H1 (cell line): ENCODE measurements at regions not wholly inside any gene's neighbourhood (a gene's known extent, or its start where the extent isn't known, plus 50 kb on each side); places are given as distances from the start of the nearest gene placed in this dataset.

Experiments
- CTCF ChIA-PET: fragments of 300-600 bp; sonication (Branson Sonifier 250); formaldehyde crosslinking; loops from one replicate; lab custom pipeline; 2021; ENCODE audit not compliant: partially characterized antibody; lab: Charles Lee
- POLR2A ChIA-PET: fragments of 300-600 bp; sonication (Branson Sonifier 250); formaldehyde crosslinking; loops from one replicate; lab custom pipeline; 2021; ENCODE audit warnings: inconsistent platforms; ENCODE audit not compliant: partially characterized antibody; lab: Charles Lee
- DNase-seq, 2 experiments: peaks; one replicate each; pipeline versions ENCODE4 v3.0.0 to v3.0.0-alpha.2; 2010 to 2022; ENCODE audit warnings: low spot score in 2 of 2, low read depth in 1 of 2, mixed read lengths in 1 of 2
- FAIRE-seq: peaks from 2 replicates; lab custom pipeline; 2011; peaks lifted over from hg19 to GRCh38; lab: Jason Lieb, UNC
- H2AFZ ChIP-seq: 2 replicates; pipeline ENCODE4 v1.8.1; 2012; ENCODE audit warnings: low read length, inconsistent platforms
- H2AK5ac ChIP-seq: 2 replicates; pipeline ENCODE4 v1.6.1; 2013; ENCODE audit warnings: low read depth, low read length
- H2BK120ac ChIP-seq: replicated peaks from 2 replicates; pipeline ENCODE3; 2013; ENCODE audit warnings: low read depth, low read length, inconsistent platforms
- H2BK12ac ChIP-seq: 2 replicates; pipeline ENCODE4 v1.6.1; 2013; ENCODE audit warnings: low read depth, low read length
- H2BK15ac ChIP-seq: 2 replicates; pipeline ENCODE4 v1.6.1; 2013; ENCODE audit warnings: low read length
- H2BK20ac ChIP-seq: 2 replicates; pipeline ENCODE4 v1.6.1; 2013; ENCODE audit warnings: low read length
- H2BK5ac ChIP-seq: 2 replicates; pipeline ENCODE4 v1.6.1; 2013; ENCODE audit warnings: low read depth, low read length
- H3K14ac ChIP-seq: 2 replicates; pipeline ENCODE4 v1.6.1; 2013; ENCODE audit warnings: inconsistent platforms; ENCODE audit not compliant: insufficient read length
- H3K18ac ChIP-seq: 2 replicates; pipeline ENCODE4 v1.6.1; 2013; ENCODE audit warnings: low read length; ENCODE audit errors: extremely low read depth
- H3K23ac ChIP-seq: 2 replicates; pipeline ENCODE4 v1.6.1; 2013; ENCODE audit warnings: inconsistent platforms; ENCODE audit not compliant: insufficient read length
- H3K23me2 ChIP-seq: 2 replicates; pipeline ENCODE4 v1.6.1; 2013; ENCODE audit warnings: low read depth, low read length
- H3K27ac ChIP-seq: 2 replicates; pipeline ENCODE4 v1.6.1; 2011; ENCODE audit warnings: low read depth, low read length, inconsistent platforms
- H3K27me3 ChIP-seq, 4 experiments: replicated peaks in 1 of 4; 1 replicate in 1 of 4; 2 replicates in 3 of 4; pipeline versions ENCODE4 v1.6.1 to v1.8.1; 2011 to 2013; ENCODE audit warnings: low read length in 3 of 4, mild to moderate bottlenecking in 3 of 4, inconsistent platforms in 2 of 4, mixed read lengths in 2 of 4, moderate library complexity in 1 of 4; ENCODE audit not compliant: control insufficient read depth in 3 of 4, insufficient read depth in 3 of 4; ENCODE audit errors: extremely low read depth in 1 of 4
- H3K36me3 ChIP-seq, 4 experiments: 2 replicates each; pipeline versions ENCODE4 v1.6.1 to v1.8.1; 2011 to 2013; ENCODE audit warnings: mild to moderate bottlenecking in 4 of 4, low read length in 3 of 4, moderate library complexity in 2 of 4, control low read depth in 1 of 4, inconsistent platforms in 1 of 4; ENCODE audit not compliant: insufficient read depth in 4 of 4, control insufficient read depth in 2 of 4
- H3K4ac ChIP-seq: replicated peaks from 2 replicates; pipeline ENCODE3; 2013; ENCODE audit warnings: low read length, low read depth, mixed read lengths, inconsistent platforms; ENCODE audit not compliant: insufficient read length
- H3K4me1 ChIP-seq, 4 experiments: replicated peaks in 1 of 4; 1 replicate in 1 of 4; 2 replicates in 3 of 4; pipeline versions ENCODE4 v1.6.1 to v1.8.1; 2011 to 2013; ENCODE audit warnings: low read length in 3 of 4, inconsistent platforms in 2 of 4, mixed read lengths in 1 of 4; ENCODE audit not compliant: insufficient read depth in 4 of 4, control insufficient read depth in 3 of 4
- H3K4me2 ChIP-seq, 2 experiments: 2 replicates each; pipeline versions ENCODE4 v1.6.1 to v1.8.1; 2011 to 2013; ENCODE audit warnings: low read depth in 2 of 2, low read length in 2 of 2, control low read depth in 1 of 2, inconsistent platforms in 1 of 2, mild to moderate bottlenecking in 1 of 2; ENCODE audit not compliant: insufficient read depth in 1 of 2
- H3K4me3 ChIP-seq, 4 experiments: fragments of 200-600, 300-600 bp in 1 of 4; sonication (generic), shearing (Covaris generic), sonication (Bioruptor Twin) in 1 of 4; 2 replicates each; pipeline versions ENCODE4 v1.5.1 to v1.8.1; 2011 to 2016; ENCODE audit warnings: low read length in 4 of 4, low read depth in 3 of 4, control low read depth in 2 of 4, inconsistent platforms in 2 of 4, mild to moderate bottlenecking in 2 of 4, mixed read lengths in 1 of 4, moderate library complexity in 1 of 4; ENCODE audit not compliant: insufficient read depth in 2 of 4; ENCODE audit errors: extremely low read depth in 1 of 4
- H3K56ac ChIP-seq: replicated peaks from 2 replicates; pipeline ENCODE3; 2013; ENCODE audit warnings: low read depth, mild to moderate bottlenecking, mixed read lengths, low read length, inconsistent platforms; ENCODE audit not compliant: insufficient read length
- H3K79me1 ChIP-seq: 2 replicates; pipeline ENCODE4 v1.6.1; 2013; ENCODE audit warnings: low read depth, low read length, control low read depth
- H3K79me2 ChIP-seq, 2 experiments: 2 replicates each; pipeline versions ENCODE4 v1.6.1 to v1.8.1; 2012 to 2013; ENCODE audit warnings: low read length in 2 of 2, mild to moderate bottlenecking in 2 of 2, inconsistent platforms in 1 of 2; ENCODE audit not compliant: insufficient read depth in 2 of 2, control insufficient read depth in 1 of 2
- H3K9ac ChIP-seq, 4 experiments: replicated peaks in 1 of 4; 1 replicate in 1 of 4; 2 replicates in 3 of 4; pipeline versions ENCODE4 v1.6.1 to v1.8.1; 2011 to 2013; ENCODE audit warnings: low read depth in 3 of 4, low read length in 3 of 4, control low read depth in 2 of 4, mild to moderate bottlenecking in 2 of 4, moderate library complexity in 2 of 4, inconsistent platforms in 1 of 4; ENCODE audit errors: extremely low read depth in 1 of 4
- H3K9me3 ChIP-seq, 2 experiments: 2 replicates each; pipeline versions ENCODE4 v1.6.1 to v1.8.1; 2012 to 2013; ENCODE audit warnings: mild to moderate bottlenecking in 2 of 2, moderate library complexity in 2 of 2, control low read depth in 1 of 2, inconsistent platforms in 1 of 2, low read depth in 1 of 2, low read length in 1 of 2, mixed read lengths in 1 of 2; ENCODE audit not compliant: insufficient read depth in 2 of 2
- H4K20me1 ChIP-seq, 2 experiments: replicated peaks in 1 of 2; 2 replicates each; pipeline versions ENCODE3 to v1.8.1; 2011 to 2013; ENCODE audit warnings: inconsistent platforms in 2 of 2, low read length in 2 of 2, mild to moderate bottlenecking in 1 of 2; ENCODE audit not compliant: insufficient read depth in 2 of 2, control insufficient read depth in 1 of 2
- H4K5ac ChIP-seq: 2 replicates; pipeline ENCODE4 v1.6.1; 2013; ENCODE audit warnings: low read length, low read depth, mixed read lengths, inconsistent platforms; ENCODE audit not compliant: insufficient read length
- H4K8ac ChIP-seq: 2 replicates; pipeline ENCODE4 v1.8.0; 2013; ENCODE audit warnings: mild to moderate bottlenecking, moderate library complexity, low read length, inconsistent platforms; ENCODE audit not compliant: insufficient read depth; ENCODE audit errors: extremely low read depth
- H4K91ac ChIP-seq: replicated peaks from 2 replicates; pipeline ENCODE3; 2013; ENCODE audit warnings: low read length, mixed read lengths, inconsistent platforms; ENCODE audit not compliant: insufficient read length
- CHD7 ChIP-seq: fragments of 300-600 bp; sonication (generic); IDR thresholded peaks from 2 replicates; pipeline ENCODE4 v1.7.1; 2012; ENCODE audit warnings: low read length, moderate library complexity, mild to moderate bottlenecking, inconsistent platforms; ENCODE audit not compliant: insufficient replicate concordance
- WGBS, 2 experiments: shearing (Covaris generic) in 1 of 2; methylation state at CpG; one replicate each; pipeline versions ENCODE4 v1.1.6 to v1.1.7; 2013 to 2015; ENCODE audit warnings: low lambda C conversion rate in 2 of 2, mixed read lengths in 2 of 2, inconsistent platforms in 1 of 2, low coverage in 1 of 2, missing lambda C conversion rate in 1 of 2; ENCODE audit not compliant: insufficient replicate concordance in 2 of 2, insufficient coverage in 1 of 2, insufficient read length in 1 of 2; ENCODE audit errors: extremely low coverage in 1 of 2, missing lambda C conversion rate in 1 of 2; 5-methylcytosine and 5-hydroxymethylcytosine counted together

GRCh38 chr11:37352485-37352884 lies 754.4 kb upstream of the RAG2 start:
- no peak overlapping the region for H4K8ac ChIP-seq
- H4K5ac ChIP-seq, result no peak overlapping the region
- no peaks in the 10 kb centered on the region for H3K79me1 ChIP-seq
- H3K9ac ChIP-seq, result no peak overlapping the region
- no peak overlapping the region for H3K18ac ChIP-seq
- no peaks in the 10 kb centered on the region for H3K79me2 ChIP-seq
- H3K23me2 ChIP-seq, result no peaks in the 10 kb centered on the region
- no peak overlapping the region for H2BK15ac ChIP-seq
- no peak for FAIRE-seq
- ChIA-PET POLR2A (no interaction called here), CTCF (interaction anchor here (1.7 kb wide), 1 partner anchor 10 kb away, joined by 5 read pairs; no protein-coding TSS in a partner anchor)
- H3K23ac ChIP-seq, result no peak overlapping the region
- 90% methylated on average over 3 of the region's 3 CpGs; no CpG with 5 or more reads in 1 of the 2 experiments for WGBS, 2 experiments
- no peak overlapping the region for H3K4ac ChIP-seq
- no peak for DNase-seq
- H3K27ac ChIP-seq, result no peak overlapping the region
- H3K9me3 ChIP-seq, result peaks cover 0 to 6% of the 10 kb centered on the region in 2 experiments; a peak in 1 of 4 replicates
- H3K36me3 ChIP-seq, result no peaks in the 10 kb centered on the region
- H3K27me3 ChIP-seq, result no peaks in the 10 kb centered on the region
- H4K91ac ChIP-seq, result no peak overlapping the region
- H2AFZ ChIP-seq, result no peak overlapping the region
- H4K20me1 ChIP-seq, result no peaks in the 10 kb centered on the region
- H3K4me1 ChIP-seq, result no peaks in the 10 kb centered on the region
- no peak overlapping the region for H2BK5ac ChIP-seq
- no peak overlapping the region for H2BK12ac ChIP-seq
- no peak overlapping the region for H3K14ac ChIP-seq
- H2AK5ac ChIP-seq, result no peak overlapping the region
- no peak overlapping the region for H3K56ac ChIP-seq
- H2BK120ac ChIP-seq, result no peak overlapping the region
- no peak overlapping the region for H3K4me2 ChIP-seq
- no peak overlapping the region for H2BK20ac ChIP-seq
- H3K4me3 ChIP-seq, result no peak overlapping the region
- no peak for TF ChIP-seq CHD7
